ENCODE measurements at regions not wholly inside any gene's neighbourhood (a gene's known extent, or its start where the extent isn't known, plus 50 kb on each side); places are given as distances from the start of the nearest gene placed in this dataset.
A peak's percentile ranks its signal among the peaks of the same experiment; 100 is the strongest.
"Not testable (repeated sequence)": the region's sequence is repeated elsewhere in the genome, so short reads cannot be mapped to it uniquely, and the experiment has no call there.

DNA sequence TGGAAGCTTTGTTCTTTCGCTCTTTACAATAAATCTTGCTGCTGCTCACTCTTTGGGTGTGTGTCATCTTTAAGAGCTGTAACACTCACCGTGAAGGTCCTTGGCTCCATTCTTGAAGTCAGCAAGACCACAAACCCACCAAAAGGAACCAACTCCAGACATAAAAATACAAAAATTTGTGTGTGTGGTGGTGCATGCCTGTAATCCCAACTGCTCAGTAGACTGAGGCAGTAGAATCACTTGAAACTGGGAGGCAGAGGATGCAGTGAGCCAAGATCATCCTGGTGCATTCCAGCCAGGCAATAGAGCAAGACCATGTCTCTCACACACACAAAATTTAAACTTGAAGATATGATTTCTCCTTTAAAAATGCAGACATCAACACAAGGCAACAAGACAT, 1431.7 kb upstream of the B3GALT2 start (continued):
- TF ChIP-seq, protein P1, sequence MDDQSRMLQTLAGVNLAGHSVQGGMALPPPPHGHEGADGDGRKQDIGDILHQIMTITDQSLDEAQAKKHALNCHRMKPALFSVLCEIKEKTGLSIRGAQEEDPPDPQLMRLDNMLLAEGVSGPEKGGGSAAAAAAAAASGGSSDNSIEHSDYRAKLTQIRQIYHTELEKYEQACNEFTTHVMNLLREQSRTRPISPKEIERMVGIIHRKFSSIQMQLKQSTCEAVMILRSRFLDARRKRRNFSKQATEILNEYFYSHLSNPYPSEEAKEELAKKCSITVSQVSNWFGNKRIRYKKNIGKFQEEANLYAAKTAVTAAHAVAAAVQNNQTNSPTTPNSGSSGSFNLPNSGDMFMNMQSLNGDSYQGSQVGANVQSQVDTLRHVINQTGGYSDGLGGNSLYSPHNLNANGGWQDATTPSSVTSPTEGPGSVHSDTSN (IDR thresholded peaks at IDR 0.05): no peak
- TF ChIP-seq, protein P2, sequence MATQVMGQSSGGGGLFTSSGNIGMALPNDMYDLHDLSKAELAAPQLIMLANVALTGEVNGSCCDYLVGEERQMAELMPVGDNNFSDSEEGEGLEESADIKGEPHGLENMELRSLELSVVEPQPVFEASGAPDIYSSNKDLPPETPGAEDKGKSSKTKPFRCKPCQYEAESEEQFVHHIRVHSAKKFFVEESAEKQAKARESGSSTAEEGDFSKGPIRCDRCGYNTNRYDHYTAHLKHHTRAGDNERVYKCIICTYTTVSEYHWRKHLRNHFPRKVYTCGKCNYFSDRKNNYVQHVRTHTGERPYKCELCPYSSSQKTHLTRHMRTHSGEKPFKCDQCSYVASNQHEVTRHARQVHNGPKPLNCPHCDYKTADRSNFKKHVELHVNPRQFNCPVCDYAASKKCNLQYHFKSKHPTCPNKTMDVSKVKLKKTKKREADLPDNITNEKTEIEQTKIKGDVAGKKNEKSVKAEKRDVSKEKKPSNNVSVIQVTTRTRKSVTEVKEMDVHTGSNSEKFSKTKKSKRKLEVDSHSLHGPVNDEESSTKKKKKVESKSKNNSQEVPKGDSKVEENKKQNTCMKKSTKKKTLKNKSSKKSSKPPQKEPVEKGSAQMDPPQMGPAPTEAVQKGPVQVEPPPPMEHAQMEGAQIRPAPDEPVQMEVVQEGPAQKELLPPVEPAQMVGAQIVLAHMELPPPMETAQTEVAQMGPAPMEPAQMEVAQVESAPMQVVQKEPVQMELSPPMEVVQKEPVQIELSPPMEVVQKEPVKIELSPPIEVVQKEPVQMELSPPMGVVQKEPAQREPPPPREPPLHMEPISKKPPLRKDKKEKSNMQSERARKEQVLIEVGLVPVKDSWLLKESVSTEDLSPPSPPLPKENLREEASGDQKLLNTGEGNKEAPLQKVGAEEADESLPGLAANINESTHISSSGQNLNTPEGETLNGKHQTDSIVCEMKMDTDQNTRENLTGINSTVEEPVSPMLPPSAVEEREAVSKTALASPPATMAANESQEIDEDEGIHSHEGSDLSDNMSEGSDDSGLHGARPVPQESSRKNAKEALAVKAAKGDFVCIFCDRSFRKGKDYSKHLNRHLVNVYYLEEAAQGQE (IDR thresholded peaks at IDR 0.05): no peak

DNA sequence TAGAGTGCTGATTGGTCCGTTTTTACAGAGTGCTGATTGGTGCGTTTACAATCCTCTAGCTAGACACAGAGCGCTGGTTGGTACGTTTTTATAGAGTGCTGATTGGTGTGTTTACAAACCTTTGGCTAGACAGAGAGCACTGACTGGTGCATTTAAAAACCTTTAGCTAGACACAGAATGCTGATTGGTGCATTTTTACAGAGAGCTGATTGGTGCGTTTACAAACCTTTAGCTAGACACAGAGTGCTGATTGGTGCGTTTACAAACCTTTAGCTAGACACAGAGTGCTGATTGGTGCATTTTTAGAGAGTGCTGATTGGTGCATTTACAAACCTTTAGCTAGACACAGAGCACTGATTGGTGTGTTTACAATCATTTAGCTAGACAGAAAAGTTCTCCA, 1430.9 kb upstream of the B3GALT2 start:
- POLR2A ChIA-PET; H3K4me2 ChIP-seq; DNase-seq (ENCODE audit: low read depth in 1 of 2, low spot score in 1 of 2); H3K4me1 ChIP-seq; H3K27ac ChIP-seq; FAIRE-seq; ATAC-seq; H3K9me3 ChIP-seq; H3K4me3 ChIP-seq: not testable (repeated sequence)
- 53% methylated on average over 6 of the region's 6 CpGs for WGBS (ENCODE audit: missing lambda C conversion rate)
- CTCF ChIA-PET: interaction anchor here (1.2 kb wide), 1 partner anchor 9 kb away, joined by 3 read pairs; no protein-coding TSS in a partner anchor
- peak; percentile 64 for TF ChIP-seq MAFK (IDR thresholded peaks at IDR 0.05; ENCODE audit: partially characterized antibody)

DNA sequence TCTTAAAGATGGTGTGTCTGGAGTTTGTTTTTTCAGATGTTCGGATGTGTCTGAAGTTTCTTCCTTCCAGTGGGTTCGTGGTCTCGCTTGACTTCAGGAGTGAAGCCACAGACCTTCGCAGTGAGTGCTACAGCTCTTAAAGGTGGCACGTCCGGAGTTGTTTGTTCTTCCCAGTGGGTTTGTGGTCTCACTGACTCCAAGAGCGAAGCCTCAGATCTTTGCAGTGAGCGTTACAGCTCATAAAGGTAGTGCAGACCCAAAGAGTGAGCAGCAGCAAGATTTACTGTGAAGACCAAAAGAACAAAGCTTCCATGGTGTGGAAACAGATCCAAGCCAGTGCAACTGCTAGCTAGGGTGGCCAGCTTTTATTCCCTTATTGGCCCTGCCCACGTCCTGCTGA, 1430.4 kb upstream of the B3GALT2 start:
- FAIRE-seq: no peak
- CTCF ChIA-PET: interaction anchor here (1.2 kb wide), 1 partner anchor 10 kb away, joined by 3 read pairs; no protein-coding TSS in a partner anchor
- no peak overlapping the region for H3K4me2 ChIP-seq
- no peak for DNase-seq (ENCODE audit: low read depth in 1 of 2, low spot score in 1 of 2)
- ATAC-seq: no peak
- TF ChIP-seq RARB (CRISPR knock-in tag; IDR thresholded peaks at IDR 0.05): no peak
- no peak for TF ChIP-seq JUN (IDR thresholded peaks at IDR 0.05)
- TF ChIP-seq, protein P3, sequence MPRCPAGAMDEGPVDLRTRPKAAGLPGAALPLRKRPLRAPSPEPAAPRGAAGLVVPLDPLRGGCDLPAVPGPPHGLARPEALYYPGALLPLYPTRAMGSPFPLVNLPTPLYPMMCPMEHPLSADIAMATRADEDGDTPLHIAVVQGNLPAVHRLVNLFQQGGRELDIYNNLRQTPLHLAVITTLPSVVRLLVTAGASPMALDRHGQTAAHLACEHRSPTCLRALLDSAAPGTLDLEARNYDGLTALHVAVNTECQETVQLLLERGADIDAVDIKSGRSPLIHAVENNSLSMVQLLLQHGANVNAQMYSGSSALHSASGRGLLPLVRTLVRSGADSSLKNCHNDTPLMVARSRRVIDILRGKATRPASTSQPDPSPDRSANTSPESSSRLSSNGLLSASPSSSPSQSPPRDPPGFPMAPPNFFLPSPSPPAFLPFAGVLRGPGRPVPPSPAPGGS (IDR thresholded peaks at IDR 0.05): no peak
- TF ChIP-seq NPAS2 (CRISPR knock-in tag; IDR thresholded peaks at IDR 0.05; ENCODE audit: borderline replicate concordance): no peak
- POLR2A ChIA-PET: no interaction called here
- no peaks in the 10 kb centered on the region for H3K9me3 ChIP-seq
- 55% methylated on average over 9 of the region's 9 CpGs for WGBS (ENCODE audit: missing lambda C conversion rate)
- no peak overlapping the region for H3K27ac ChIP-seq
- no peaks in the 10 kb centered on the region for H3K4me1 ChIP-seq
- H3K4me3 ChIP-seq: no peak overlapping the region

DNA sequence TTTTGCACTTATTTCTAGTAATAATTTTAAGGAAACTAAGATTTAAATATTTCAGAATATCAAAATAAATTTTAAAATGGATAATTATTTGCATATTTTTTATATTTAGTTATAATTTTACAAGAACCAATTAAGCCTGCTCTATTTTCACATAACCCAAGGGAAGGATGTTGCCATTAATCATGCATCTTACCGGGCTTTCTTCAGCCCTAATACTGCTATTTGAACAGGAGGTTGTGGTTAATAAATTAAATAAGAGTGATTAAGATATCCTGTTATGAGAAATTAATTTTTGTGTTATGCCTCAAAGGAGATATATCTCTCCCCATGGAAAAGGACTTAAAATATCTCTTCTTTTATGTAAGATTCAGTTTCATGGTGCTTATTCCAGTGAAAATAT, 1415.8 kb upstream of the B3GALT2 start:
- Histone ChIP-seq H3K9me3 (no peaks in the 10 kb centered on the region), H3K4me2 (no peak overlapping the region), H3K4me1 (no peaks in the 10 kb centered on the region), H3K27ac (no peak overlapping the region), H3K4me3 (no peak overlapping the region)
- FAIRE-seq (no peak), ATAC-seq (no peak), DNase-seq (ENCODE audit: low read depth in 1 of 2, low spot score in 1 of 2) (no peak)
- WGBS (ENCODE audit: missing lambda C conversion rate): 84% methylated on average over 1 of the region's 1 CpG
- POLR2A ChIA-PET: no interaction called here
- CTCF ChIA-PET: no interaction called here
- TF ChIP-seq, protein P2 (IDR thresholded peaks at IDR 0.05): no peak
- TF ChIP-seq EHF (CRISPR knock-in tag; IDR thresholded peaks at IDR 0.05): no peak
- TF ChIP-seq HOXB13 (CRISPR knock-in tag; IDR thresholded peaks at IDR 0.05; ENCODE audit: low read depth): no peak
- no peak for TF ChIP-seq KDM1A (IDR thresholded peaks at IDR 0.05; ENCODE audit: low read depth)
- no peak for TF ChIP-seq RNF2 (IDR thresholded peaks at IDR 0.05; ENCODE audit: borderline replicate concordance, low read depth)
- TF ChIP-seq, protein P4, sequence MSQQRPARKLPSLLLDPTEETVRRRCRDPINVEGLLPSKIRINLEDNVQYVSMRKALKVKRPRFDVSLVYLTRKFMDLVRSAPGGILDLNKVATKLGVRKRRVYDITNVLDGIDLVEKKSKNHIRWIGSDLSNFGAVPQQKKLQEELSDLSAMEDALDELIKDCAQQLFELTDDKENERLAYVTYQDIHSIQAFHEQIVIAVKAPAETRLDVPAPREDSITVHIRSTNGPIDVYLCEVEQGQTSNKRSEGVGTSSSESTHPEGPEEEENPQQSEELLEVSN (IDR thresholded peaks at IDR 0.05; ENCODE audit: borderline replicate concordance, low read depth): no peak
- TF ChIP-seq ESRRA (IDR thresholded peaks at IDR 0.05; ENCODE audit: borderline replicate concordance, low read length): no peak
- TF ChIP-seq, protein P5, sequence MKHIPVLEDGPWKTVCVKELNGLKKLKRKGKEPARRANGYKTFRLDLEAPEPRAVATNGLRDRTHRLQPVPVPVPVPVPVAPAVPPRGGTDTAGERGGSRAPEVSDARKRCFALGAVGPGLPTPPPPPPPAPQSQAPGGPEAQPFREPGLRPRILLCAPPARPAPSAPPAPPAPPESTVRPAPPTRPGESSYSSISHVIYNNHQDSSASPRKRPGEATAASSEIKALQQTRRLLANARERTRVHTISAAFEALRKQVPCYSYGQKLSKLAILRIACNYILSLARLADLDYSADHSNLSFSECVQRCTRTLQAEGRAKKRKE (CRISPR knock-in tag; IDR thresholded peaks at IDR 0.05; ENCODE audit: low read depth): no peak
- TF ChIP-seq RARB (CRISPR knock-in tag; IDR thresholded peaks at IDR 0.05): no peak
- TF ChIP-seq SREBF2 (IDR thresholded peaks at IDR 0.05): no peak
- no peak for TF ChIP-seq NPAS2 (CRISPR knock-in tag; IDR thresholded peaks at IDR 0.05; ENCODE audit: borderline replicate concordance)
- TF ChIP-seq MYC (IDR thresholded peaks at IDR 0.05; ENCODE audit: borderline replicate concordance, low read length): no peak

Measured in A549 (cell line).